CD4-positive, CD25-positive, alpha-beta regulatory T cell (primary cell): ENCODE measurements at regions not wholly inside any gene's neighbourhood (a gene's known extent, or its start where the extent isn't known, plus 50 kb on each side); places are given as distances from the start of the nearest gene placed in this dataset.
"Not testable (repeated sequence)": the region's sequence is repeated elsewhere in the genome, so short reads cannot be mapped to it uniquely, and the experiment has no call there.

Source experiments
- ATAC-seq, 2 donors: fragments of 150-1000 bp; cut with Tn5 transposase; one replicate each; pipeline ENCODE4 v1.10.0; 2021; ENCODE audit warnings: low read depth in 2 of 2, moderate number of reproducible peaks in 2 of 2, moderate library complexity in 1 of 2
- DNase-seq, 3 donors: peaks; one replicate each; pipeline versions ENCODE4 v3.0.0 to v3.0.0-alpha.2; 2012 to 2022; ENCODE audit warnings: mixed read lengths in 1 of 3
- H3K27ac ChIP-seq: one replicate; pipeline ENCODE4 v1.7.0; 2013; ENCODE audit warnings: mild to moderate bottlenecking, low read length; ENCODE audit not compliant: insufficient read depth, poor library complexity, severe bottlenecking
- H3K27me3 ChIP-seq: one replicate; pipeline ENCODE4 v1.7.0; 2013; ENCODE audit warnings: low read length; ENCODE audit not compliant: control insufficient read depth, insufficient read depth
- H3K36me3 ChIP-seq: one replicate; pipeline ENCODE4 v1.7.0; 2013; ENCODE audit warnings: mild to moderate bottlenecking, low read length, moderate library complexity; ENCODE audit not compliant: control insufficient read depth, insufficient read depth
- H3K4me1 ChIP-seq: 2 replicates; pipeline ENCODE4 v1.7.0; 2013; ENCODE audit warnings: mild to moderate bottlenecking, low read length; ENCODE audit not compliant: insufficient read depth, control insufficient read depth, poor library complexity, severe bottlenecking
- H3K4me3 ChIP-seq: one replicate; pipeline ENCODE4 v1.7.0; 2013; ENCODE audit warnings: low read depth, mild to moderate bottlenecking, low read length, moderate library complexity
- H3K9me3 ChIP-seq, 2 experiments: 1 replicate in 1 of 2; 2 replicates in 1 of 2; pipeline ENCODE4 v1.7.0; 2013; ENCODE audit warnings: low read length in 2 of 2, mild to moderate bottlenecking in 1 of 2, moderate library complexity in 1 of 2; ENCODE audit not compliant: control insufficient read depth in 2 of 2
- H3K27ac Mint-ChIP-seq, 3 donors: one replicate each; pipeline ENCODE4 v1.8.0; 2020 to 2022; ENCODE audit warnings: mild to moderate bottlenecking in 3 of 3, mixed read lengths in 3 of 3, moderate library complexity in 2 of 3
- H3K27me3 Mint-ChIP-seq: one replicate; pipeline ENCODE4 v1.8.0; 2022; ENCODE audit warnings: mild to moderate bottlenecking, mixed read lengths
- H3K36me3 Mint-ChIP-seq: one replicate; pipeline ENCODE4 v1.8.0; 2020; ENCODE audit warnings: mixed read lengths
- H3K4me1 Mint-ChIP-seq, 4 donors: one replicate each; pipeline ENCODE4 v1.8.0; 2020 to 2022; ENCODE audit warnings: mixed read lengths in 4 of 4, mild to moderate bottlenecking in 1 of 4
- H3K4me3 Mint-ChIP-seq, 4 donors: one replicate each; pipeline ENCODE4 v1.8.0; 2020 to 2022; ENCODE audit warnings: mild to moderate bottlenecking in 4 of 4, mixed read lengths in 4 of 4, moderate library complexity in 3 of 4
- H3K9me3 Mint-ChIP-seq, 7 donors: one replicate each; pipeline ENCODE4 v1.8.0; 2020 to 2022; ENCODE audit warnings: mixed read lengths in 7 of 7, mild to moderate bottlenecking in 3 of 7, moderate library complexity in 2 of 7

DNA sequence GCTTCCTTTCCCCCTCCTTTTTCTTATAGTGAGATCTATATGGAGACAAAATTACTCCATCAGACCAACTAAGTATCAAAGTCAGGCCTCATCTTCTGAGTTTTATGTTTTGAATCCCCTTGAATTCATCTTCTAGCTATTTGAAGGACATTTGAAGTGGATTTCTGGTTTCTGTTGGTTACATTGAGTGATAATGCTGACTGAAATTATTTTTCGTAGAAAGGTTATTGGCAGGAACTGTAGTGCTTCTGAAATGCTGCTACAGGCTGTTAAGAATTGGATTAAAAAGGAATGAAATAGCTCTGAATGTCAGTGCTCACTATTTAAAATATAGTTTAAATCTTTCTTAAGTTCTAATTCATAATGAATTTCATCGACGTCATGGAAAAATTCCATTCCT lies 361.0 kb upstream of the TMEFF2 start:
- Histone ChIP-seq H3K4me1 (no peaks in the 10 kb centered on the region), H3K4me3 (no peak overlapping the region), H3K27ac (no peak overlapping the region), H3K27me3 (no peaks in the 10 kb centered on the region), H3K9me3 (no peaks in the 10 kb centered on the region), H3K36me3 (no peaks in the 10 kb centered on the region)
- H3K4me1 Mint-ChIP-seq = no peaks in the 10 kb centered on the region
- H3K27ac Mint-ChIP-seq = no peak overlapping the region
- H3K27me3 Mint-ChIP-seq = peaks cover 5% of the 10 kb centered on the region
- ATAC-seq = no peak
- DNase-seq = no peak
- H3K9me3 Mint-ChIP-seq = peaks cover 0 to 2% (median 0%) of the 10 kb centered on the region in 7 donors
- no peaks in the 10 kb centered on the region for H3K36me3 Mint-ChIP-seq
- no peak overlapping the region for H3K4me3 Mint-ChIP-seq

DNA sequence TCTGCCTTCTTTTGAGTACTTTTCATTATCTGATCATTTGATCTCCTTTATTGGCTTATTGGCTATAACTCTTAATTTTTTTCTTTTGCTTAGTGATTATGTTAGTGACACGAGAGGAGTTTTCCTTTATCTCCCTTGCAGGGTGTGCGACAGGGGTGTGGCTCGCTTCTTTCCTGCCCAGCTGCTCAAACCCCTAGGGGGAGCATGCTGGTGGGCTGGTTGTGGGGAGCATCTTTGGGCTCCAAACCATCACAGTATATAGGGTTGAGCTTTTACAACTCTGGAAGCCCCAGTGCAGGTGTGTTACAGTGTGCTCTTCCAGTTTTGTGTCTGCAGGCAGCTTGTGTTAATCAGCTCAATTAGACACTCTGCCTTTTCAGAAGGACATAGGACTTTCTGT lies 357.0 kb upstream of the TMEFF2 start:
- Histone ChIP-seq H3K4me1 (no peaks in the 10 kb centered on the region), H3K9me3 (no peaks in the 10 kb centered on the region), H3K4me3 (no peak overlapping the region), H3K27me3 (no peaks in the 10 kb centered on the region), H3K27ac (no peak overlapping the region), H3K36me3 (no peaks in the 10 kb centered on the region)
- Mint-ChIP-seq H3K4me1 (no peaks in the 10 kb centered on the region), H3K27me3 (peaks cover 5% of the 10 kb centered on the region), H3K36me3 (no peaks in the 10 kb centered on the region), H3K9me3 (no peaks in the 10 kb centered on the region), H3K27ac (no peak overlapping the region), H3K4me3 (no peak overlapping the region)
- ATAC-seq = no peak
- no peak for DNase-seq

DNA sequence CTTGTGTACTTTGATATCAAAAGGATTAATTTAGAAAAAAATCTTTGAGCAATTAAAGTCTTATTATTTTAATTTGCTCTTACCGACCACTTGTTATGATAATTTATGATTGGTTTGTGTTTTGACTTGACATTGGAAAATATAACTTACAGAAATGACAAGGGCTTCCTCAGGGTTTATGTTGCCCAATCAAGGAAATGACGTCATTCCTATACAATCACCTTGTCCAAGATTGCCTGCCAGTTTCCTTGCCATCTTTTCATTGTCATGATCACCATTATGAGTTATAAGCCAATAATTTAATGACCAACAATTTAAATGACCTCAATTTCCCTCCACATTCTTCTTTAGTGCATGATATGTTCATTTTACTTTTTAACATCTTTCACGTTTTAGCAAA lies 351.8 kb upstream of the TMEFF2 start:
- no peaks in the 10 kb centered on the region for H3K36me3 Mint-ChIP-seq
- Histone ChIP-seq H3K36me3 (no peaks in the 10 kb centered on the region), H3K27me3 (no peaks in the 10 kb centered on the region), H3K4me3 (no peak overlapping the region), H3K4me1 (no peaks in the 10 kb centered on the region), H3K27ac (no peak overlapping the region), H3K9me3 (no peaks in the 10 kb centered on the region)
- H3K4me3 Mint-ChIP-seq = no peak overlapping the region
- peaks cover 0 to 3% (median 0%) of the 10 kb centered on the region in 7 donors for H3K9me3 Mint-ChIP-seq
- H3K4me1 Mint-ChIP-seq = no peaks in the 10 kb centered on the region
- DNase-seq (no peak), ATAC-seq (no peak)
- no peaks in the 10 kb centered on the region for H3K27me3 Mint-ChIP-seq
- no peak overlapping the region for H3K27ac Mint-ChIP-seq

DNA sequence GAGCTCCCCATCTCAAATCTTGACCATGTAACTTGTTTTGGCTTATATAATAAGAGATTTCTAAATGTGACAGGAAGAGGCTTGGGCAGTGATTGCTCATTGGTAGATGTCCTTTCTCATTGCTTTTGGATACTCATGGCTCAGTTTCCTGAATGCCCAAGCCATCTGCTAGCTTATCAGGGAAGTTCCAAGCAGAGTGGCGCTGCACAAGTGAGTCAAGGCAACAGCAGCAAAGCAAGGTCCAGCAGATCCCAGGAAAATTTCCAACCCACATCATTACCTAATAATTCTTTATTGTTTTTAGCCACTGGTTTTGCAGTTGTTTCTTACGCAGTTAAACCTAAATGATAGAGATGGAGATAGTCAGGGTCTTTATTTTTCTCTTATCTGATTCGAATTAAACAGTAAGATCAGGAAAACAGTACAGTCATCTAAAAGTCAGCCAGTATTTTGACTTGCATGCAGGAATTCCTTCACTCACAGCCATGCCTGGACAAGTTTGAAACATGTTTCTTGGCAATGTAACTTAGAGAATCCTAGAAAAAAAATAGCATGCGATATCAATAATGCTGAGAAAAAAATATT lies 349.7 kb upstream of the TMEFF2 start:
- ATAC-seq (no peak), DNase-seq (no peak)
- no peaks in the 10 kb centered on the region for H3K4me1 ChIP-seq
- H3K36me3 ChIP-seq = no peaks in the 10 kb centered on the region
- H3K4me1 Mint-ChIP-seq = no peaks in the 10 kb centered on the region
- no peak overlapping the region for H3K27ac ChIP-seq
- H3K4me3 Mint-ChIP-seq = no peak overlapping the region
- no peak overlapping the region for H3K4me3 ChIP-seq
- H3K36me3 Mint-ChIP-seq = no peaks in the 10 kb centered on the region
- no peaks in the 10 kb centered on the region for H3K27me3 ChIP-seq
- H3K27me3 Mint-ChIP-seq = no peaks in the 10 kb centered on the region
- peaks cover 0 to 3% (median 0%) of the 10 kb centered on the region in 7 donors for H3K9me3 Mint-ChIP-seq
- no peak overlapping the region for H3K27ac Mint-ChIP-seq
- H3K9me3 ChIP-seq = no peaks in the 10 kb centered on the region

DNA sequence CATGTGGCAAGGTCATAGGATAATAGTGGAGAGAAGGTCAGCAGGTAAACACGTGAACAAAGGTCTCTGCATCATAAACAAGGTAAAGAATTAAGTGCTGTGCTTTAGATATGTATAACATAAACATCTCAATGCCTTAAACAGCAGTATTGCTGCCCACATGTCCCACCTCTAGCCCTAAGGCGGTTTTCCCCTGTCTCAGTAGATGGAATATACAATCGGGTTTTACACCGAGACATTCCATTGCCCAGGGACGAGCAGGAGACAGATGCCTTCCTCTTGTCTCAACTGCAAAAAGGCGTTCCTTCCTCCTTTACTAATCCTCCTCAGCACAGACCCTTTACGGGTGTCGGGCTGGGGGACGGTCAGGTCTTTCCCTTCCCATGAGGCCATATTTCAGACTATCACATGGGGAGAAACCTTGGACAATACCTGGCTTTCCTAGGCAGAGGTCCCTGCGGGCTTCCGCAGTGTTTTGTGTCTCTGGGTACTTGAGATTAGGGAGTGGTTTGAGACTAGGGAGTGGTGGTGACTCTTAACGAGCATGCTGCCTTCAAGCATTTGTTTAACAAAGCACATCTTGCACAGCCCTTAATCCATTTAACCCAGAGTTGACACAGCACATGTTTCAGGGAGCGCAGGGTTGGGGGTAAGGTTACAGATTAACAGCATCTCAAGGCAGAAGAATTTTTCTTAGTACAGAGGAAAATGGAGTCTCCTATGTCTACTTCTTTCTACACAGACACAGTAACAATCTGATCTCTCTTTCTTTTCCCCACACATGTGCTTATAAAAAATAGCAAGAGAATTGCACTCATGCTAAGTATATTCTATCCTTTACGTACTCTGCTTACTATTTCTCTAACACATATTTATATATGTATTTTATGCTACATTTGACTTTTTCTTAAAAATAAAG lies 347.7 kb upstream of the TMEFF2 start:
- not testable (repeated sequence) for H3K4me3 Mint-ChIP-seq, H3K27ac Mint-ChIP-seq, H3K9me3 ChIP-seq, H3K36me3 ChIP-seq, H3K27ac ChIP-seq, ATAC-seq, H3K27me3 ChIP-seq, DNase-seq, H3K9me3 Mint-ChIP-seq, H3K4me3 ChIP-seq, H3K36me3 Mint-ChIP-seq, H3K4me1 ChIP-seq, H3K4me1 Mint-ChIP-seq, H3K27me3 Mint-ChIP-seq

DNA sequence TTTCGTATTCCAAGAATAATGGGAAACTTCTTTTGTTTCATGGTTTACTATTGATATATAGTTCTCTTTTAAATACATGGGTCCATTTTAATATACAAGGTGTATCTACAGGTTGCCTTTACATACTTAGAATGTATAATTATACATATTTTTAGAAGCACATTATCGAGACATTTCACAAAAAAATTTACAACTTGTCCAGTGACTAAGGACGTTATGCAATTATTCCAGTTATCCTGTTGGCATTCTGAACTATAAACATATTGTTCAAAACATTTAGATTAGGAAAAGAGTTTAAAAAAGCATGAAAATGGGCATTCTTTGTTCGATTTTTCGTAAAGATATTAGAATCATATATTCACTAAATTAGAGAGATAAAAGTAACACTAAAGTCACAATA lies 344.6 kb upstream of the TMEFF2 start:
- H3K9me3 Mint-ChIP-seq = peaks cover 0 to 5% (median 0%) of the 10 kb centered on the region in 7 donors
- Histone ChIP-seq H3K4me1 (no peaks in the 10 kb centered on the region), H3K27me3 (no peaks in the 10 kb centered on the region), H3K9me3 (no peaks in the 10 kb centered on the region), H3K36me3 (no peaks in the 10 kb centered on the region), H3K4me3 (no peak overlapping the region), H3K27ac (no peak overlapping the region)
- no peaks in the 10 kb centered on the region for H3K36me3 Mint-ChIP-seq
- H3K4me1 Mint-ChIP-seq = no peaks in the 10 kb centered on the region
- DNase-seq = no peak
- no peak for ATAC-seq
- no peaks in the 10 kb centered on the region for H3K27me3 Mint-ChIP-seq
- H3K27ac Mint-ChIP-seq = no peak overlapping the region
- H3K4me3 Mint-ChIP-seq = no peak overlapping the region

DNA sequence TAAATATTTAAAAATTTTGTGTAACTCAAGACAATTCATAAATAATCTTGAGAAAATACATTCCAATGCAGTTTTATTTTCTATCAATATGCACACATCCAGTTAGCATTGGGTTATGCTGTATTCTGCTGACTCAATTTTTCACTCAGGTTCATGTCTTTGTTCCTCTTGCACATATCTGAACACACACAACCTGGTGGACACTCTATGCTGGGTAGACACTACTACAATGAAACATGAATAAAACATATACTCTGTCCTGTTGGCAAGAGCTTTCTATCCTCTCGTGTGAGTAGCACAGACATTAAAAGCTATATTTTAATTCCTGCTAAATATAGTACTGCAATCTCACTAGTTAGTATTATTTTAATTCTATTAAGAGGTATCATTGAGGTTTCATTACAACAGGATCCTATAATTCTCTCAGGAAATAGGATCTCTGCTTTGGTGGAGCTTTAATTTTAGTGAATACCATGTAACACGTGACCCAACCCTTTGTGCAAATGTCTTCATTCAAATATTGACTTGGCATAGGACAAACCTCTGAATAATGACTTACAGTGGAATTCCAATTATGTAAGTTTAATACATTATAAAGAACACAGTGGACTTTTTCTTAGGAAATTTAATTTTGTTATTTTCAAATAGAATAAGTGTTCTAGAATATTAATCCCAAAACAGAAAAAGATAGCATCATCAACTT lies 342.3 kb upstream of the TMEFF2 start:
- Histone ChIP-seq H3K27me3 (no peaks in the 10 kb centered on the region), H3K9me3 (no peaks in the 10 kb centered on the region), H3K4me1 (no peaks in the 10 kb centered on the region), H3K36me3 (no peaks in the 10 kb centered on the region), H3K27ac (no peak overlapping the region), H3K4me3 (no peak overlapping the region)
- DNase-seq = no peak
- no peaks in the 10 kb centered on the region for H3K4me1 Mint-ChIP-seq
- H3K27me3 Mint-ChIP-seq = no peaks in the 10 kb centered on the region
- H3K36me3 Mint-ChIP-seq = no peaks in the 10 kb centered on the region
- H3K9me3 Mint-ChIP-seq = peaks cover 0 to 12% (median 0%) of the 10 kb centered on the region in 7 donors
- H3K27ac Mint-ChIP-seq = no peak overlapping the region
- H3K4me3 Mint-ChIP-seq = no peak overlapping the region
- no peak for ATAC-seq
